LHCN-M2 (cell line): ENCODE measurements at regions not wholly inside any gene's neighbourhood (a gene's known extent, or its start where the extent isn't known, plus 50 kb on each side); places are given as distances from the start of the nearest gene placed in this dataset.
"Not testable (repeated sequence)": the region's sequence is repeated elsewhere in the genome, so short reads cannot be mapped to it uniquely, and the experiment has no call there.

ENCODE experiments used
- DNase-seq: peaks from one replicate; pipeline ENCODE4 v3.0.0-alpha.2; 2012; ENCODE audit warnings: low read depth

DNA sequence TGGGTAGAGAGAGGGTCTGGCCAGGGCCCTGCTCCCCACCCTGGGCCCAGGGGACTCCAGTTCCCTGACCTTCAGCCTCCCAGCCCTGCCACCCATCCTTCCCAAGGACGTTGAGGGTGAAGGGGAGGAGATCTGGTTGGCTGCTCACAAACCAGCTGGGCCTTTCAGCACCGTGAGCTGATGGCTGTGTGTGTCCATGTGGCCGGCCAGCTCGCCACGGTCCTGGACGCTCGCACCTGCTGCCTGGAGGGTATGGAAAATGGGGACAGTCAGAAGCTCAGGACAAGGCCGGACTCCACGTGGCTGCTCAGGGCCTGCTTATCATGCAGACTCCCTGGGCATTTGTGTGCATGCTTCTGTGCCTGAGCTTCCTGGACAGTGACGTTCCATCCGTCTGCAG, 110.3 kb downstream of the NPIPB11 start:
- DNase-seq = not testable (repeated sequence)

DNA sequence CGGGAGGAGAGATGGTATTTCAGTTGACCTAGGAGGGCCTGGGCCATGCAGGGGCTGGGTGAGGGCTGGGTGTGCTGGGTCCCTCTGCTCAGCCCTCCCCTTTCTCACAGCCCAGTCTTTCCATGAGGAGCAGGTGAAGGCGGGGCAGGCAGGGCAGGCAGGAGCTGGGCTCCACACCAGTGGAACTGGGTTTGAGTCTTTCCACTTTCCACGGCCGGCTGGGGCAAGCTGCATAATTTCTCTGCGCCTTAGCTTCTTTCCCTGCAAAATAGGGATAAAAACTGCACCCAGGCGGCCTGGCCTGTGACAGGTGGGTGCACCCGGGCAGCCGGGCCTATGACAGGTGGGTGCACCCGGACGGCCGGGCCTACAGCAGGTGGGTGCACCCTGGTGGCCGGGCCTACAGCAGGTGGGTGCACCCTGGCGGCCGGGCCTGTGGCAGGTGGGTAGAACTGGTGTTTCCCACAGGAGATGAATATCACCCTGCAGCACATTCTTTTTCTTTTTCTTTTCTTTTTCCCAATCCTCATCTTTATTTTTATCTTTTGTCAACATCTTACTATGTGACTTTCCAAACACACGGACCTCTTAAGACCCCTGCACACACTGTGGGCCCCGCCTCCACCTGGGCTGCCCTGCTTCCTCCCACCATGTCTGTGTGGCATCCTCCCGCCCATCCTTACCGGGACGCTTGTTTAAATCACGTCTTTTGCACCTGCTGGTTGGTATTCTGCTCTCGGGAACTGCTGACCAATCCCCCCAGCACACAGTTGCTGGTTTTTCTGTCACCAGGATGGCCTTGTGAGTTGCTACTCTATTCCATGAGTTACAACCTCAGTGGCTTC, 111.3 kb downstream of the NPIPB11 start:
- not testable (repeated sequence) for DNase-seq

DNA sequence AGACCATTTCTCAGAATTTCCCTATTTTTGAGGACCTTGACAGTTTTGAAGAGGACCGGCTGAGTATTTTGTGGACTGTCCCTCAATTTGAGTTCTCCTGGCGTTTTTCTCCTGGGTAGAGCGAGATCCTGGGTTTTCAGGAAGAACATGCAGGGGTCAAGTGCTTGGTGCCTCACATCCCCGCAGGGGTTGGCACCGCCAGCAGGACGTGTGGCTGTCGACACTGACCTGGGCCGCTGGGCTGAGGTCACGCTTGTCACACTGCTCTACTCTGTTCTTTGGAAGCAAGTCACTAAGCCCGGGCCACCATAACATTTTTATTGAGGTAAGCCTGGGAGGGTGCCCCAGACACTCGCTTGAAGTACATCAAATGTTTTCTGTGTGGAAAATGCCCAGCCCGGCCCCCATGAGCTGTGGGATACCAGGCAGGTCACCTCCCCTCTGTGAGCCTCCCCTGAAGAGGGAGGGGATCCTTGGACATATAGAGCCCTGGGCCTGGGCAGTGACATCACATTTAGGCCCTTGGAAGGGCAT, 112.0 kb downstream of the NPIPB11 start:
- not testable (repeated sequence) for DNase-seq

DNA sequence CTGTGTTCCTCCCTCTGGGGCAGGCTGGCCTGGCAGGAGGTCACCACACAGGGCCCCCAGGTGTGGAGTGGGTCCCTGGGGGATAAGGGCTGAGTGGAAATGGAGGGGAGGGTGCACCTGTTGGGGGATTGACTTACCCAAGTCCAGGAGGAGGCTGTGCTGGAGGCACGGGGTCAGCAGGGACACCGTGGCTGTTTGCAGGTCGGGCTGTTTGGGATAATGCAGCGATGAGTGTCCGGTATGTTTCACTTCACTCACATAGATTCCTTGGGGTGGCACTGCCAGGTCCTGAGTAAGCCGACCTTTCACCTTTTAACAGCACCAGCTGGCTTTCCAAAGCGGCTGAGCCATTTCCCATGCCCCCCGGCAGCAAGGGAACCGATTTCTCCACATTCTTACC, 113.0 kb downstream of the NPIPB11 start:
- not testable (repeated sequence) for DNase-seq

DNA sequence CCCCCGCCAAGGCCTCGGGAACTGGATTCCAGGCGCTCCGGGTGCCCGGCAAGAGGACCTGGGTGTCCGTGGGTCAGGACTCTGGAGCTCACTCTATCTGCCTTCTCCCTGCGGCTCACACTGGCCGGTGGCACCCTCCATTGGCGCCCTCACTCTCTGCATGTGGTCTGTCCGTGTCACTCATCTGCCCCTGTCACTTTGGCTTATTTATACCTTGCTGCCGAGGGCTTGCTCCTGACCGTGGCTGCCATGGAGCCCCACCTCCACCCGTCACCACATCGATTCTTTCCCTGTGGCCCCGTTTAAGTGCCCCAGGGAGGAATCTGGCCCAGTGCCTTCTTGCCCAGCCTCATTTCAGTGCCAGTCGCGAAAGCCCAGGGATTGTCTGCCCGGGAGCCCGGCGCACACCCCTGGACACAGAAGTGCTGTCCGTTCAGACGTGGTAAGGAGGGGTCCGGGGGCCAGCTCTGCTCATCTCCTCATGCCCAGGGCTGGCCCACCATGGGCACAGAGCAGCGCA, 113.5 kb downstream of the NPIPB11 start:
- not testable (repeated sequence) for DNase-seq

DNA sequence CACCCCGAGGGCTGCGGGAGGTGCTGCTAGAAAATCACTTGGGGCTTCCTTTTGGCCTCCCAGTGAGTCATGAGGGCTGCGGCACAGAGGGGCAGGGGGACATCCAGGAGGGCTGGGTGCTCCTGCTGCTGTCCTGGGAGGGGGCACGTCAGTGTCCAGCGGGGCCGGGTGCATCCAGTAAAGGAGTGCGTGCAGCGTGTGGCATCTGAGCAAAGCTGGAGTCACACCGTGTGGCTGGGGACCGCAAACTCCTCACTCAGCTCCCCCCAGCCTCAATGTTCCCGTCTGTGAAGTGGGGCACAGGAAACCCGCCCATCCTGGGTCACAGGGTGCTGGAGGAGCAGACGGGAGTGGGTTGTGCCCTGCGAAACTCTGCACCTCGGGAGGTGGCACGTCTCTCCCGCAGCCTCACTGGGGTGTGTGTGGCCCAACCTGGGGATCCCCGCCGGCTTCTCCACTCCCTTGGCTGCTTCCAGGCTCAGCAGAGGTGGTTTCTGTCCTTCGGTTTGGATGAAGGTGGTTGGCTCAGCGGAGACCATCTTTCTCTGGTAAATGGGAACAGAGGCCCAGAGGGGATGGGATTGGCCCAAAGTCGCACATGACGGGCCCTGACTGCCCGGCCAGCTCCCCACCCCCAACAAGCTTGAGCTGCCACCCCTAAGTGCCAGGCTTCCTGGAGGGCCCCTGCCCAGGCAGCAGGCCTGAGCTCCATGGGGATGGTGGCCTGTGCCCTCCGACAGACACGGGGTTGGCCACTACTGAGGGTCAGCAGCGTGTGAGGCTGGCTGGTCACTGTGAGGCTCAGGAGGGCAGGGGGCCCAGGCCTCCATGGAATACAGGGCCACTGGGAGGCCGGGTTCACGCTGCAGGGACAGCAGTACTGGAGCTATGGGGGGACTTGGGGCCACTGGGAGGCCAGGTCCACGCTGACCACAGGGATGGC, 114.9 kb downstream of the NPIPB11 start:
- not testable (repeated sequence) for DNase-seq

DNA sequence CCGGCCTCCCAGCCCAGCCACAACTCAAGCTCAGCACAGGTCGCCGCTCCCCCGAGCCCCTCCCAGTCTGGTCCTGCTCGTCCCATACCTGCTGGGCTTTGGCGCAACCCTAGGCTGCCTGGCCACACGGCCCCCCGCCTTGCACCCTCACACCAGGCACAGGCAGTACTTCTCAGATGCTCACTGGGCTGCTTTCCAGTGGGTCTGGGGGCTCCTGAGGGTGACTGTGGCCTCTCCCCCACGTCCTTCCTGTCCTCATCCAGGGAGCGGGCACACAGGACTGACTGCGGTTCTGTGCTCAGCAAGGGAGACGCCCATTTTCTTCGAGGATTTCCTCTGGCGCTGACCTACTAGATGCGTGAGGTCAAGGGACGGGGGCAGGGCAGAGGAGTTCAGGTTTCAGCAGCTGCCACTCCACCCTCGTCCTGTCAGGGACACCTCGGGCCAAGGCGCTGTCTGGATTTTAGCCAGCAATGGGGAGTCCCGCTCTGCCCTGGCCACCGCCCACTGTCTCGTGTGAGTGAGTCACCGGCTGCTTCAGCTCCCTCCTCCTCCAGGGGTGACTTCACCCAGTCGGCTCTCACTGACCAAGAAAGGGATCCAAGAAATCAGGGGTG, 115.8 kb downstream of the NPIPB11 start:
- DNase-seq = peak; percentile 97

DNA sequence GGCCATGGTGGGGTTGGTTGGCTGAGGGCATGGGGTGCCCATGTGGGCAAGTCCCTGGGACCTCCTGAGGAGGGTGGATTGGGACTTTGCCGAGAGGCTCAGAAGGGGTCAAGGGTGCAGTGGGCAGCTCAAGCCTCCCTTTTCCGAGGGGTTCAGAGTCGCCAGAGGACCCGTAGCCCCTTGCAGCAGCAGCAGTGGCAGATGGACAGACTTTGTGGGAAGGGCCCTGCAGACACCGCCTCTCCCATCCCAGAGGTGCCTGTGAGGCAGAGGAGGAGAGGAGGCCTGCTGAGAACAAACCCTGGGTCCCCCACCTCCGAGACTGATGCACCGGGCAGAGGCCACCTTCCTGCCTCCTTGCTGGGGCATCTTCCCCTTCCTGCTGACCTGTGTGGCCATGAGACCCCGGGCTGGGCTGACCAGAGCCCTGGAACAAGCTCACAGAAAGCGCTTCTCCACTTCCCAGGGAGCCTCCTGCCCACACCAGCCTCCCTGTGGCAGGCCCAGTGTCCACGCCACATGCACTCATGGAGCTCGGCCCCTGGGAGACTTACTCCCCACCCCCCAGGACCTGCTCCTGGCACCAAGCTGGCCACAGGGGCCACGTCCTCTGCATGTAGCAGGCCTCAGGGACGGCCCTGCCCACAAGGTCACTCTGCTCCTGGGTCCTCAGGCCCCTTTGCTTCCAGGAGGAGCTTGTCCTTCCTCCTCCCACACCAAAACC, 116.8 kb downstream of the NPIPB11 start:
- not testable (repeated sequence) for DNase-seq

DNA sequence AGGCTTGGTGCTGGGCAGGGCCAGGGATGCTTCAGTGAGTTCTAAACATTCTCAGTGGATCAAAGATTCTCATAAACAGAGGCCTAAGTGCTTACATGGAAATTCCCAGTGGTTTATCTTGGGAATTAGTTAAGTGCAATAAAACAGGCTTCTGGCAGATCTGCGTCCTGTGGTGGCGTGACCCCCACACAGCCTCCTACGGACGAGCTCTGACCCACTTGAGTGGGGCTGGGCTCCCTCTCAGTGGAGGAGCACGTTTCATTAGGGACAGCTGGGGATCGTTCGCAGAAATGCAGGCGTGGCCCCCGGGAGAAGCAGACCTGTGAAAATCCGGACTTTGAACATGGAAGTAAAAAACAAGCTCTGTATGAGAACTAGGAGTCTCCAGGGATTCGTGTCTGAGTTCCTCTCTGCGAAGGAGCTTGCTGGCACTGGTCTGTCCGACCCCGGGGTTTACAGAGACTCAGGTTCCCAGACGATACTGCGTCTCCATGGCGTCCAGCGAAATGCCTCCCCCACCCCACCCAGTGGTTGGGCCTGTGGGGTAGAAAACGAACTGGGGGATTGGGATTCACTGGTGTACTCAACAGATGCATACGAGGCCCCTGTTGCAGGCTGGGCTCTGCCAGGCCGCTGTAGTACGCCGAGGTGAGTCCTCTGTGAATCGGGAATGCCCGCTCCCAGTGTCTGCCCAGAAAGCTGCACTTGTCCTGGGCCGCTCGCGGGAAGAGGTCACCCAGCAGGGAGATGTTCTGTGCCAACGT, 117.6 kb downstream of the NPIPB11 start:
- DNase-seq = not testable (repeated sequence)

DNA sequence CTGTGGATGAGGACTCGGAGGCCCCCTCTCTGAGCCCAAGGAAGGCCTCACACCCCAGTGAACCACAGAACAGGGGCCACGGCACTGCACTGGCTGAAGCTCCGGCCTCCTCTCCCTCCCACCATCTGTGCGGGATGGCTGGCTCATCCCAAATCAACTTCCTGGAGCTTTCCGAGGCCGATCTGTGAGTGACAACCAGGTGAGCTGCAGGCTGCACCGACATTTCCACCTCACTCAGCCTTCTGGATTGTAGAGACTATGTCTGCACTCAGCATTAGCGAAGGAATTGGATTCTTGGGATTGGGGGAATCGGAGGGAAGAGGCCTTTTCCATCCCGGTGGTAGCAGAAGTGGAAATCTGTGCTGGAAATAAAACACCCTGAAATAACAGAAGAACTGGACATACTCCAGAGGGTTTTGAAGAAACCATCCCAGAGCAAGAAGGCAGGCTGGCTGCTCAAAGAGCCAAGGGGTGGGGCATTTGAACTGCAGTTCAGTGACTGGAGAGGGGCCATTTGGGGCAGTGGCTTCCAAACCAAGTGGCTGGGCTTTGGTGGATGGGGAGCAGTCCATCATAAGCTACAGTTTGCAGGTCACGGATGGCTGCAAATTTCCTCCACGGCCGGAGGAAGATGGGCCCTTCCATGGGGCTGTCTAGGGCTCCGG, 118.5 kb downstream of the NPIPB11 start:
- not testable (repeated sequence) for DNase-seq

DNA sequence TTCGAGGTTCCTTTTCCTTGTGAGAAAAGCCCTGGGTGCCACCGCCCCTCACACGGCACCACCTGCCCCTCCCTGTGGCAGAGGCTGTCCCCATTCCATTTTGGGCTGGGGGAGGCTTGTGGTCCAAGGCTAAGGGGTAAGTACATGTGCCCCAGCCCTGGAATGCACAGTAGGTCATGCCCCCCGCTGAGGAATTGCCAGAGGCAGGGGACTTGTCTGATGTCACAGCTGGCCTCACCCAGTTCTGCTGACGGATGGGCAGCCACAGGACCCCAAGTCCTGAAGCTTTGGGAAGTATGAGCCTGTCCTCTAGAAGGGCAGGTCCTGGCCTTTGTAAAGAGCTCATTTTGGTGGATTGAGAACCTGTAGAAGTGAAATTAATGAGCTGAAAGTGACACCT, 119.3 kb downstream of the NPIPB11 start:
- not testable (repeated sequence) for DNase-seq

DNA sequence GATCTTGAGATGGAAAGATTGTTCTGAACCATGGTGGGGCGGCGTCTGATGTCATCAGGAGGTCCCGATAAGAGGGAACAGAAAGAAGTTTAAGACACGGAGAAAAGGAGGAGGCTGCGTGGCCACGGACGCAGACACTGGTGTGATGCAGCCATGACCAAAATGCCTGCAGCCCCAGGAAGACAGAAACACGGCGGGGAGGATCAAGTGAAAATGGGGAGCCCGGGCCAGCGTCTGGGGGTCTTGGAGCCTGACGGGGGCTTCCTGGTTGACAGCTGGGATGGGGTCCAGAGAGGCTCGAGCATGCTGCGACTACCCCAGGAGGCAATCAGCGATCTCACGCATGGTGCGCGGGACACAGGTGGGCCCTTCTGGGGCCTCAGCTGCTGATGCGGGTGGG, 119.7 kb downstream of the NPIPB11 start:
- not testable (repeated sequence) for DNase-seq

DNA sequence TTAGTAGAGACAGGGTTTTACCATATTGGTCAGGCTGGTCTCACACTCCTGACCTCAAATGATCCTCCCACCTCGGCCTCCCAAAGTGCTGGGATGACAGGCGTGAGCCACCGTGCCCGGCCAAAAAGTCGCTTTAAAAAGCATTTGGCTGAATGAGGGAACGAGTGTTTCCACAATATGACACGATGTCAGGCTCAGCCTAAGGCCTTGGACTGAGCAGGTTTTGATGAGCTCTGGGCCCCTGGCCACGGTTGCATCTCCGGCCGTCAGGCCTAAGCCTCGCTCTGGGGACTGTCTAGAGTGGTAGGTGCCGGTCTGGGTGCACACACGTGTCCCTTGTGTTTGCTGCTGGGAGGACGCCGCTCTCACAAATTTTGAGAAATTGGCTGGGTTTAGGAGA, 120.3 kb downstream of the NPIPB11 start:
- not testable (repeated sequence) for DNase-seq

DNA sequence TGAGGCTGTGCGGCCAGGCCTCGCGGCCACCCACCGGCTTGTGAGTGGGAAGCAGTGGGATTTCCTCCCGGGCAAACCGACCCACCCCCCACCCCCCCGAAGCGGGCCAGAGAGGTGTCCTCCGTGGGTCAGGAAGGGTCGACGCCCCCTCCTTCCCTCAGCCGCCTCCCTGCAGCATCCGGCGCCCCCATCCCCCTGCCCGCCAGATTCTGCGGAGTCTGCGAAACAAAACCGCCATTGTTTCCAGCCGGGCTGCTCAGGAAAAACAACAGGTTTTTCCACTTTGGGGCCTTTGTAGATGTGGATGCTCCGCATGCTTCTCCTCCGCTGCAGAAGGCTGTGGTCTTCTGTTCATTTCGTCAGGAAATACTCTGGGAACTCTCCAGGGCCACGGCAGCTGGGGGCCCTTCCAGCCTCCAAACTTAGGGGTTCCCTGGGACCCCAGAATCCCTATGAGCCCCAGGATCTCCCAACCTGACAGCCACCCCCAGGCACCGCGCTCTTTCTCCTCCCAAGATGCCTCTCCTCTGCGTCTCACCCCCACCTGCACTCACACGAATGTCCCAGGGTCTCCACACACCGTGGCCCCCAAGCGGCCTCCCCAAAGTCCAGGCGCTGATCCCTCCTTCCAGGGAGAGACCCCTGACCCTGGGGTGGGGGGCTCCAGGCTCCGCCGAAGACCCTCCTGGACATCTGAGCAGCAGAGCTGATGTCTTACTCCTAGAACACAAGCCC, 121.2 kb downstream of the NPIPB11 start:
- not testable (repeated sequence) for DNase-seq

DNA sequence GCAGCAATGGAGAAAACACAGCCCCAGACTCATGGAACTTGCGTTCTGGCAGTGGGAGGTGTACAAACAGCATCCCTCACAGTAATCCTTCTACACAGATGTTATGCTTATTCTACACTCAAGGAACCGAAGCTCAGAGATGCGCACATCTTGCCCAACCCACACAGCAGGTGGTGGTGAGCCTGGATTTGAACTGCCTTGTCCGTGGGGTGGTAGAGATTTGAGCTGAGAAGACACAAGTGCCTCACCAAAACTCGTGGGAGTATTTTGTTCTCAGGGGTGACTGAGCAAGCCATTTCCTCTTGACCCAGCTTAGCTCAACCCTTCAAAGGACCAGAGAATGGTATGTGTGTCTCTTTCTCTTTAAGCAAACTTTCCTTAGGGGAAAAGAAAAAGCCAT, 121.8 kb downstream of the NPIPB11 start:
- DNase-seq = not testable (repeated sequence)

DNA sequence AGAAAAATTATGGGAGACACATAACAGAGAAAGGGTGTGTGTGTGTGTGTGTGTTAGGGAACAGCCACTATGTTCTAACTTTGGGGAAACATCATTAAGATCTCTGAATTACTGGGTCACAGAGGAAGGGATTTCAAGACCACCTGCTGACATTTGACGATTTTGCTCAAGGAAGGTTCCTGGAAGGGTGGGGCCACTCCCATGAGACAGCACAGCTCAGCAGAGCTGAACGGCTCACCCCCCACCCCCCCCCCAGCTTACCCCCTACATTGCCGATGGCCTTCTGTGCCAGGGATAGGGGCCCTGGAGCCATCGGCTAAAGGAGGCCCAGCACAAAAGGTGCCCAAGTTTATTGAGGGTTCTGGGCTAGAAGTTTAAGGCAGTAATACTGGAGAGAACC, 122.4 kb downstream of the NPIPB11 start:
- DNase-seq = not testable (repeated sequence)

DNA sequence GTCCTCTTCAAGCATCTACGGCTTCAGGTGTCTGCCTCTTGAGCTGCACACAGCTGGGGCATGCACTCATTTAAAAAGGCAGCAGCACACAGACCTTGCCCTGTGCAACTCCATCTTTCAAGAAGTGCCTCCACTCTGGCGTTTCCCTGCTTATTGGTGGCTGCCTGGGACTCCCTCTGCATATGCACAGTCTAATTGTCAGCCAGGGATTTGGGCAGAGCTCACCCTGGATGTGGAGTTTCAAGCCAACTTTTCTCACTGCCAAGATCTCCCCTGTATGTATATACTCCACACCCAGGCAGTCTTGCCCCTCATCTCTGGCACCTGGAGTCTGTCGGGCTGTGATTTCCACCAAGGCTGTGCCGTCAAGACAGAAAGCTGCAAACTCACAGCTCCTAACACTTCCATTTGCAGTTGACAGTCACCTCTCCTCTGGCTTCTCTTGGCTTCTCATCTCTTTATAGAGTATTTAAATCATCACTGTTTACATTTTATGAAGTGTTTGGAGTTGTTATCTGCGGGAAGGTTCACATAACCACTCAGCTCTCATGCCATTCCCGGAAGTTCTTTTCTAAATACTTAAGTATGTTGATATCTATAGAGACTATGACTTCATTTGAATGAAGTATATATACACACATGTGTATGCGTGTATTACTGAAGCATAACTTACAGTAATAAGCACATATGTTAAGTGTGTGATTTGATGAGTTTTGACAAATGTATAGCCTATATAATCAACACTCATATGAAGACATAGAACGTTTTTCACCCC, 128.2 kb downstream of the NPIPB11 start:
- not testable (repeated sequence) for DNase-seq

DNA sequence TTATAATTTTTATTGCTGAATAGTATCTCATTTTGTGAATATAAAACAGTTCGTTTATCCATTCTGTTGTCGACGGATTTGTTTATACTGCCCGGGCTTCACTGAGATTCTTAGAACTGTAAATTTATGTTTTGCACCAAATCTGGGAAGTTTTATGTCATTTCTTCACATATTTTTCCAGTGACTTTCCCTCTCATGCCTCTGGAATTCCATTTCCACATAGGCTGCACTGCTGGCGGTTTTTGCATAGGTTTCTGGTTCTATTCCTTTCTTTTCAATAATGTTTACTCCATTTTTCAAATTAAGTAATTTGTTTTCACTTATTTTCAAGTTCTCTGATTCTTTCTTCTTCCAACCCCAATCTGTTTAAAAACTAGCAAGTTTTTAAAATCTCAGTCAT, 130.1 kb downstream of the NPIPB11 start:
- not testable (repeated sequence) for DNase-seq
